Heart left ventricle (tissue), 16 donors: ENCODE measurements at regions not wholly inside any gene's neighbourhood (a gene's known extent, or its start where the extent isn't known, plus 50 kb on each side); places are given as distances from the start of the nearest gene placed in this dataset.

Experiments used
- ATAC-seq, 4 donors: fragments of 200-7000 bp; cut with Tn5 transposase; one replicate each; pipeline ENCODE4 v1.9.1; 2020 to 2022; ENCODE audit warnings: moderate library complexity in 4 of 4, mild to moderate bottlenecking in 3 of 4, moderate number of reproducible peaks in 1 of 4
- DNase-seq, 5 donors: peaks; one replicate each; pipeline ENCODE4 v3.0.0-alpha.2; 2020
- H3K27ac ChIP-seq, 12 donors: fragments of 200-600 bp; sonication (generic) in 4 of 12; one replicate each; pipeline versions ENCODE4 v1.5.0 to v1.8.0; 2016 to 2022; ENCODE audit warnings: mild to moderate bottlenecking in 2 of 12
- H3K27me3 ChIP-seq, 9 donors: fragments of 200-600 bp; sonication (generic) in 2 of 9; one replicate each; pipeline versions ENCODE4 v1.5.1 to v1.8.0; 2016 to 2022; ENCODE audit warnings: mild to moderate bottlenecking in 3 of 9
- H3K36me3 ChIP-seq, 9 donors: fragments of 200-600 bp; sonication (generic) in 2 of 9; one replicate each; pipeline versions ENCODE4 v1.5.0 to v1.8.0; 2018 to 2022; ENCODE audit warnings: mild to moderate bottlenecking in 2 of 9
- H3K4me1 ChIP-seq, 12 donors: fragments of 200-600 bp; sonication (generic) in 4 of 12; one replicate each; pipeline versions ENCODE4 v1.5.0 to v1.8.0; 2016 to 2022; ENCODE audit warnings: mild to moderate bottlenecking in 3 of 12
- H3K4me3 ChIP-seq, 12 donors: fragments of 200-600 bp; sonication (generic) in 4 of 12; one replicate each; pipeline versions ENCODE4 v1.5.0 to v1.8.0; 2017 to 2022; ENCODE audit warnings: mild to moderate bottlenecking in 9 of 12, moderate library complexity in 4 of 12
- H3K9me3 ChIP-seq, 12 donors: fragments of 200-600 bp; sonication (generic) in 4 of 12; one replicate each; pipeline versions ENCODE4 v1.5.0 to v1.8.0; 2016 to 2022; ENCODE audit warnings: mild to moderate bottlenecking in 1 of 12
- CTCF ChIP-seq, 12 donors: fragments of 200-600 bp; sonication (generic) in 4 of 12; IDR thresholded peaks; one replicate each; pipeline versions ENCODE4 v1.5.0 to v1.8.0; 2018 to 2022; ENCODE audit warnings: antibody characterized with exemption in 12 of 12, mild to moderate bottlenecking in 5 of 12
- POLR2A ChIP-seq, 2 donors: fragments of 450-650 bp; IDR thresholded peaks; one replicate each; pipeline ENCODE4 v1.6.1; 2017; ENCODE audit warnings: antibody characterized with exemption in 2 of 2, mild to moderate bottlenecking in 2 of 2, moderate library complexity in 2 of 2
- WGBS, 4 donors: extraction: QIAGEN DNeasy Blood & Tissue Kit in 2 of 4; methylation state at CpG; one replicate each; pipeline versions ENCODE4 v1.1.5 to v1.1.7; 2013 to 2018; 5-methylcytosine and 5-hydroxymethylcytosine counted together
- intact Hi-C, 10 donors: fragments of 100-400 bp; cut with DNase I; formaldehyde crosslinking; loops; one replicate each; pipeline versions ENCODE4 v1.11.1 to v1.14.2; 2022
- donor health status: ischemic (EF 13 %, LVEDD 7.1; RV severe dilation, severe dysfunction).
- donor health status: healthy with polysubstance abuse.
- donor health status: DM: no; HTN: yes; CAD: no.
- donor health status: DM: no; HTN: no; CAD: no.
- donor health status: ischemic (EF 25% LVEDD 6.9; RV normal size, moderate dysfunction).
- donor health status: ischemic (EF 25% LVEDD 5.7; RV mildly dilated, moderate dysfunction).
- donor health status: healthy.
- donor health status: DM: yes; HTN: yes; CAD: no.
- donor health status: ischemic (EF 35%, LVEDD 5.7; RV mildly dilated, moderate dysfunction).
- donor health status: nonischemic (EF 11% LVEDD 7.7; RV severe dilation, severe dysfunction).
- donor health status: DM: yes; HTN: yes; CAD: no.
- donor health status: PGD.
- donor health status: ischemic (EF 29% LVEDD 5.4; RV normal size, mild dysfunction).
- donor health status: nonischemic (EF 23%, LVEDD 6.1; RV moderate dilation, normal function).

GRCh38 chr14:22469538-22470303, 119.3 kb downstream of the DAD1 start:
- peaks cover 0 to 9% (median 0%) of the 10 kb centered on the region in 9 donors for H3K27me3 ChIP-seq
- no peak overlapping the region for H3K4me3 ChIP-seq
- ATAC-seq: no peak
- no peaks in the 10 kb centered on the region for H3K36me3 ChIP-seq
- TF ChIP-seq CTCF (IDR thresholded peaks at IDR 0.05) (no peak), POLR2A (IDR thresholded peaks at IDR 0.05) (no peak)
- no peak for DNase-seq
- intact Hi-C loops: loop anchor here in 7 of 10 donors (5.0 to 10.0 kb wide), 7 partner anchors 42 to 147 kb away; no protein-coding TSS in a partner anchor
- no peak overlapping the region for H3K27ac ChIP-seq
- peaks cover 0 to 40% (median 9%) of the 10 kb centered on the region in 12 donors for H3K4me1 ChIP-seq
- WGBS, 4 donors: 35 to 42% (median 41%) methylated on average over 8 of the region's 8 CpGs
- no peaks in the 10 kb centered on the region for H3K9me3 ChIP-seq

- Histone ChIP-seq H3K4me1 (peaks cover 0 to 34% (median 9%) of the 10 kb centered on the region in 12 donors), H3K27ac (no peak overlapping the region), H3K36me3 (no peaks in the 10 kb centered on the region), H3K9me3 (no peaks in the 10 kb centered on the region), H3K4me3 (no peak overlapping the region), H3K27me3 (peaks cover 0 to 9% (median 0%) of the 10 kb centered on the region in 9 donors)
- no peak for TF ChIP-seq POLR2A (IDR thresholded peaks at IDR 0.05)
- TF ChIP-seq CTCF (IDR thresholded peaks at IDR 0.05): no peak
- 75 to 100% (median 94%) methylated on average over 2 of the region's 2 CpGs for WGBS, 4 donors
- DNase-seq (no peak), ATAC-seq (no peak)
- intact Hi-C loops: loop anchor here in 1 of 10 donors (5.0 kb wide), 1 partner anchor 42 kb away; no protein-coding TSS in a partner anchor
Observed at GRCh38 chr14:22468830-22469229, 120.2 kb downstream of the DAD1 start.

GRCh38 chr14:22466491-22466890, 122.5 kb downstream of the DAD1 start:
- Histone ChIP-seq H3K27me3 (no peaks in the 10 kb centered on the region), H3K4me3 (no peak overlapping the region), H3K9me3 (no peaks in the 10 kb centered on the region), H3K4me1 (peaks cover 0 to 18% (median 1%) of the 10 kb centered on the region in 12 donors), H3K36me3 (no peaks in the 10 kb centered on the region), H3K27ac (no peak overlapping the region)
- DNase-seq: no peak
- ATAC-seq: no peak
- TF ChIP-seq CTCF (IDR thresholded peaks at IDR 0.05) (no peak), POLR2A (IDR thresholded peaks at IDR 0.05) (no peak)
- intact Hi-C loops: loop anchor here in 1 of 10 donors (5.0 kb wide), 1 partner anchor 39 kb away; no protein-coding TSS in a partner anchor
- 90 to 95% (median 92%) methylated on average over 4 of the region's 4 CpGs for WGBS, 4 donors

- no peak overlapping the region for H3K4me3 ChIP-seq
- 89 to 95% (median 90%) methylated on average over 2 of the region's 2 CpGs for WGBS, 4 donors
- TF ChIP-seq CTCF (IDR thresholded peaks at IDR 0.05) (no peak), POLR2A (IDR thresholded peaks at IDR 0.05) (no peak)
- H3K27me3 ChIP-seq: no peaks in the 10 kb centered on the region
- no peak for ATAC-seq
- no peaks in the 10 kb centered on the region for H3K9me3 ChIP-seq
- peaks cover 0 to 14% (median 1%) of the 10 kb centered on the region in 12 donors for H3K4me1 ChIP-seq
- no peak overlapping the region for H3K27ac ChIP-seq
- intact Hi-C loops: loop anchor here in 1 of 10 donors (5.0 kb wide), 1 partner anchor 38 kb away; no protein-coding TSS in a partner anchor
- no peak for DNase-seq
- H3K36me3 ChIP-seq: no peaks in the 10 kb centered on the region
Observed at GRCh38 chr14:22465201-22465840, 123.7 kb downstream of the DAD1 start.
